H9 (cell line): ENCODE measurements at regions not wholly inside any gene's neighbourhood (a gene's known extent, or its start where the extent isn't known, plus 50 kb on each side); places are given as distances from the start of the nearest gene placed in this dataset.

Experiments
- DNase-seq: peaks from one replicate; pipeline ENCODE4 v3.0.0-alpha.2; 2017
- H2AFZ ChIP-seq: one replicate; pipeline ENCODE4 v1.6.1; 2013; ENCODE audit warnings: mild to moderate bottlenecking, low read length, control low read depth, moderate library complexity
- H2AK5ac ChIP-seq: 2 replicates; pipeline ENCODE4 v1.6.1; 2013; ENCODE audit warnings: low read length, control low read depth, mixed read lengths; ENCODE audit not compliant: insufficient read length
- H2BK120ac ChIP-seq: one replicate; pipeline ENCODE4 v1.6.1; 2013; ENCODE audit warnings: low read depth, mild to moderate bottlenecking, low read length, control low read depth, inconsistent platforms; ENCODE audit not compliant: poor library complexity, severe bottlenecking
- H2BK12ac ChIP-seq: 2 replicates; pipeline ENCODE4 v1.6.1; 2013; ENCODE audit warnings: low read length, control low read depth, mixed read lengths, low read depth; ENCODE audit not compliant: insufficient read length
- H2BK15ac ChIP-seq: 2 replicates; pipeline ENCODE4 v1.6.1; 2013; ENCODE audit warnings: low read depth, low read length, control low read depth
- H2BK20ac ChIP-seq: one replicate; pipeline ENCODE4 v1.6.1; 2013; ENCODE audit warnings: low read depth, mild to moderate bottlenecking, low read length, control low read depth, inconsistent platforms; ENCODE audit not compliant: poor library complexity, severe bottlenecking
- H2BK5ac ChIP-seq: 2 replicates; pipeline ENCODE4 v1.6.1; 2013; ENCODE audit warnings: low read length, control low read depth, mixed read lengths; ENCODE audit not compliant: insufficient read length
- H3K14ac ChIP-seq: 2 replicates; pipeline ENCODE4 v1.6.1; 2013; ENCODE audit warnings: low read length, control low read depth; ENCODE audit not compliant: insufficient read depth
- H3K18ac ChIP-seq: 2 replicates; pipeline ENCODE4 v1.6.1; 2013; ENCODE audit warnings: low read depth, mild to moderate bottlenecking, mixed read lengths, low read length, control low read depth; ENCODE audit not compliant: insufficient read length
- H3K23ac ChIP-seq: 2 replicates; pipeline ENCODE4 v1.6.1; 2013; ENCODE audit warnings: low read length, control low read depth, mixed read lengths, low read depth; ENCODE audit not compliant: insufficient read length
- H3K23me2 ChIP-seq: 2 replicates; pipeline ENCODE4 v1.6.1; 2013; ENCODE audit warnings: low read depth, mild to moderate bottlenecking, mixed read lengths, low read length, control low read depth; ENCODE audit not compliant: insufficient read length, poor library complexity, severe bottlenecking
- H3K27ac ChIP-seq: 2 replicates; pipeline ENCODE4 v1.5.1; 2013; ENCODE audit warnings: low read length, control low read depth, mixed read lengths, low read depth; ENCODE audit not compliant: insufficient read length
- H3K27me3 ChIP-seq: 2 replicates; pipeline ENCODE4 v1.6.1; 2013; ENCODE audit warnings: low read length, control low read depth, inconsistent platforms; ENCODE audit not compliant: insufficient read depth
- H3K4ac ChIP-seq: 2 replicates; pipeline ENCODE4 v1.6.1; 2013; ENCODE audit warnings: low read depth, mild to moderate bottlenecking, control low read depth, inconsistent platforms, low read length, moderate library complexity
- H3K4me1 ChIP-seq: 2 replicates; pipeline ENCODE4 v1.6.1; 2013; ENCODE audit warnings: low read length, control low read depth, inconsistent platforms; ENCODE audit not compliant: insufficient read depth
- H3K4me2 ChIP-seq: 2 replicates; pipeline ENCODE4 v1.6.1; 2013; ENCODE audit warnings: low read length, control low read depth, mixed read lengths; ENCODE audit not compliant: insufficient read length, insufficient read depth
- H3K56ac ChIP-seq: 2 replicates; pipeline ENCODE4 v1.6.1; 2013; ENCODE audit warnings: low read depth, mild to moderate bottlenecking, mixed read lengths, low read length, control low read depth; ENCODE audit not compliant: insufficient read length
- H3K79me1 ChIP-seq: 2 replicates; pipeline ENCODE4 v1.6.1; 2013; ENCODE audit warnings: low read depth, mild to moderate bottlenecking, moderate library complexity, low read length, control low read depth, inconsistent platforms; ENCODE audit not compliant: insufficient read depth, poor library complexity, severe bottlenecking
- H3K79me2 ChIP-seq: 2 replicates; pipeline ENCODE4 v1.6.1; 2013; ENCODE audit warnings: low read length, control low read depth, inconsistent platforms; ENCODE audit not compliant: insufficient read depth
- H3K9ac ChIP-seq: 2 replicates; pipeline ENCODE4 v1.6.1; 2013; ENCODE audit warnings: low read length, control low read depth, mixed read lengths; ENCODE audit not compliant: insufficient read length; ENCODE audit errors: extremely low read depth
- H3K9me3 ChIP-seq: one replicate; pipeline ENCODE4 v1.6.1; 2013; ENCODE audit warnings: low read depth, low read length, inconsistent platforms; ENCODE audit not compliant: control insufficient read depth
- H3T11ph ChIP-seq: one replicate; pipeline ENCODE4 v1.6.1; 2013; ENCODE audit warnings: mild to moderate bottlenecking, low read length, control low read depth, inconsistent platforms
- H4K20me1 ChIP-seq: one replicate; pipeline ENCODE4 v1.6.1; 2013; ENCODE audit not compliant: control insufficient read depth, insufficient read length, insufficient read depth
- H4K5ac ChIP-seq: 2 replicates; pipeline ENCODE4 v1.6.1; 2013; ENCODE audit warnings: low read depth, mild to moderate bottlenecking, mixed read lengths, low read length, control low read depth; ENCODE audit not compliant: insufficient read length
- H4K8ac ChIP-seq: replicated peaks from 2 replicates; pipeline ENCODE4 v1.6.1; 2013; ENCODE audit warnings: low read length, control low read depth, mixed read lengths, low read depth; ENCODE audit not compliant: insufficient read length
- H4K91ac ChIP-seq: 2 replicates; pipeline ENCODE4 v1.6.1; 2013; ENCODE audit warnings: low read depth, mild to moderate bottlenecking, moderate library complexity, mixed read lengths, low read length, control low read depth; ENCODE audit not compliant: insufficient read length
- H3K27ac Mint-ChIP-seq, 3 experiments: 2 replicates in 2 of 3; 3 replicates in 1 of 3; pipeline ENCODE4 v1.8.0; 2020 to 2021; ENCODE audit warnings: mixed read lengths in 3 of 3, mild to moderate bottlenecking in 1 of 3, moderate library complexity in 1 of 3
- H3K27me3 Mint-ChIP-seq: 2 replicates; pipeline ENCODE4 v1.8.0; 2021; ENCODE audit warnings: low read depth, mild to moderate bottlenecking, moderate library complexity, mixed read lengths
- H3K36me3 Mint-ChIP-seq, 3 experiments: 2 replicates in 2 of 3; 3 replicates in 1 of 3; pipeline ENCODE4 v1.8.0; 2020 to 2021; ENCODE audit warnings: low read depth in 3 of 3, mixed read lengths in 3 of 3; ENCODE audit not compliant: insufficient read depth in 1 of 3
- H3K4me1 Mint-ChIP-seq, 2 experiments: 2 replicates each; pipeline ENCODE4 v1.8.0; 2020; ENCODE audit warnings: mixed read lengths in 2 of 2
- H3K4me3 Mint-ChIP-seq, 2 experiments: 2 replicates in 1 of 2; 3 replicates in 1 of 2; pipeline ENCODE4 v1.8.0; 2020 to 2021; ENCODE audit warnings: mild to moderate bottlenecking in 2 of 2, mixed read lengths in 2 of 2, moderate library complexity in 1 of 2
- H3K9me3 Mint-ChIP-seq, 2 experiments: 2 replicates in 1 of 2; 3 replicates in 1 of 2; pipeline ENCODE4 v1.8.0; 2020; ENCODE audit warnings: mild to moderate bottlenecking in 2 of 2, mixed read lengths in 2 of 2, moderate library complexity in 1 of 2
- WGBS: extraction: QIAGEN DNeasy Blood & Tissue Kit; methylation state at CpG from one replicate; pipeline ENCODE4 v1.1.7; 2013; ENCODE audit warnings: missing lambda C conversion rate, low lambda C conversion rate, mixed read lengths; ENCODE audit not compliant: insufficient read length; ENCODE audit errors: extremely low coverage; 5-methylcytosine and 5-hydroxymethylcytosine counted together
- TF ChIP-seq, protein P1 (sequence below): fragments of 200-600 bp; sonication (generic); conservative IDR thresholded peaks from 3 replicates; pipeline ENCODE4 v1.8.0; 2021; ENCODE audit warnings: antibody characterized with exemption, mild to moderate bottlenecking

DNA sequence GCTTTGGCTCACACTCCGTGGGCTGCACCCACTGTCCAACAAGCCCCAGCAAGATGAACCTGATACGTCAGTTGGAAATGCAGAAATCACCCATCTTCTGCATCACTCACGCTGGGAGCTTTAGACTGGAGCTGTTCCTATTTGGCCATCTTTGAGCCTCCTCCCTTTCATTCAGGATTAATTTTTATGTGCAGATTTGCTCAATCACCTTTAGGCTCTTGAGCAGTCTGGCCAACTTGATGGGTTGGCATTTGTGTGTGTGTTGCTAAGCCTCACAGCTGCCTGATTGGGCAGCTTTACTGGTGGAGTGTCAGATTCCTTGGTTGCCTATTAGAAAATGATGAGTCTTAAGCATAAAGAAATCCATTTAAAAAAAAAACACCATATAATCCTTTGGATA lies 236.1 kb downstream of the KIF20B start:
- H3K4me3 Mint-ChIP-seq: no peak overlapping the region
- no peak overlapping the region for H3K9ac ChIP-seq

More for the DNA sequence above, 236.1 kb downstream of the KIF20B start:
- H3K23me2 ChIP-seq: no peaks in the 10 kb centered on the region
- no peaks in the 10 kb centered on the region for H3K9me3 ChIP-seq
- no peak overlapping the region for H3K14ac ChIP-seq
- H3K4ac ChIP-seq: no peak overlapping the region
- no peaks in the 10 kb centered on the region for H3K79me2 ChIP-seq
- no peak overlapping the region for H3T11ph ChIP-seq
- H3K9me3 Mint-ChIP-seq: peaks cover 13 to 23% of the 10 kb centered on the region in 2 experiments
- no peak overlapping the region for H3K27ac ChIP-seq
- H3K56ac ChIP-seq: no peak overlapping the region
- no peak overlapping the region for H3K4me2 ChIP-seq
- H2BK15ac ChIP-seq: no peak overlapping the region
- H3K4me1 Mint-ChIP-seq: no peaks in the 10 kb centered on the region
- no peaks in the 10 kb centered on the region for H3K4me1 ChIP-seq
- H3K18ac ChIP-seq: no peak overlapping the region
- H2AFZ ChIP-seq: no peak overlapping the region
- H4K8ac ChIP-seq: no peak overlapping the region
- H2BK5ac ChIP-seq: no peak overlapping the region
- TF ChIP-seq, protein P1, sequence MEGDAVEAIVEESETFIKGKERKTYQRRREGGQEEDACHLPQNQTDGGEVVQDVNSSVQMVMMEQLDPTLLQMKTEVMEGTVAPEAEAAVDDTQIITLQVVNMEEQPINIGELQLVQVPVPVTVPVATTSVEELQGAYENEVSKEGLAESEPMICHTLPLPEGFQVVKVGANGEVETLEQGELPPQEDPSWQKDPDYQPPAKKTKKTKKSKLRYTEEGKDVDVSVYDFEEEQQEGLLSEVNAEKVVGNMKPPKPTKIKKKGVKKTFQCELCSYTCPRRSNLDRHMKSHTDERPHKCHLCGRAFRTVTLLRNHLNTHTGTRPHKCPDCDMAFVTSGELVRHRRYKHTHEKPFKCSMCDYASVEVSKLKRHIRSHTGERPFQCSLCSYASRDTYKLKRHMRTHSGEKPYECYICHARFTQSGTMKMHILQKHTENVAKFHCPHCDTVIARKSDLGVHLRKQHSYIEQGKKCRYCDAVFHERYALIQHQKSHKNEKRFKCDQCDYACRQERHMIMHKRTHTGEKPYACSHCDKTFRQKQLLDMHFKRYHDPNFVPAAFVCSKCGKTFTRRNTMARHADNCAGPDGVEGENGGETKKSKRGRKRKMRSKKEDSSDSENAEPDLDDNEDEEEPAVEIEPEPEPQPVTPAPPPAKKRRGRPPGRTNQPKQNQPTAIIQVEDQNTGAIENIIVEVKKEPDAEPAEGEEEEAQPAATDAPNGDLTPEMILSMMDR: no peak
- no peaks in the 10 kb centered on the region for H4K20me1 ChIP-seq
- H3K79me1 ChIP-seq: no peaks in the 10 kb centered on the region
- no peak overlapping the region for H2BK12ac ChIP-seq
- DNase-seq: no peak
- no peak overlapping the region for H3K23ac ChIP-seq
- no peaks in the 10 kb centered on the region for H3K27me3 ChIP-seq
- no peak overlapping the region for H3K27ac Mint-ChIP-seq
- no peak overlapping the region for H2BK20ac ChIP-seq
- H2BK120ac ChIP-seq: no peak overlapping the region
- H4K91ac ChIP-seq: no peak overlapping the region
- no peak overlapping the region for H2AK5ac ChIP-seq
- peaks cover 4 to 8% (median 7%) of the 10 kb centered on the region in 3 experiments; a peak in 4 of 7 replicates for H3K36me3 Mint-ChIP-seq
- H4K5ac ChIP-seq: no peak overlapping the region
- no peaks in the 10 kb centered on the region; the same call in 1 of the 2 replicates for H3K27me3 Mint-ChIP-seq
- WGBS: no CpG with 5 or more reads among the region's 3 CpGs
